ENCODE measurements at regions not wholly inside any gene's neighbourhood (a gene's known extent, or its start where the extent isn't known, plus 50 kb on each side); places are given as distances from the start of the nearest gene placed in this dataset.

DNA sequence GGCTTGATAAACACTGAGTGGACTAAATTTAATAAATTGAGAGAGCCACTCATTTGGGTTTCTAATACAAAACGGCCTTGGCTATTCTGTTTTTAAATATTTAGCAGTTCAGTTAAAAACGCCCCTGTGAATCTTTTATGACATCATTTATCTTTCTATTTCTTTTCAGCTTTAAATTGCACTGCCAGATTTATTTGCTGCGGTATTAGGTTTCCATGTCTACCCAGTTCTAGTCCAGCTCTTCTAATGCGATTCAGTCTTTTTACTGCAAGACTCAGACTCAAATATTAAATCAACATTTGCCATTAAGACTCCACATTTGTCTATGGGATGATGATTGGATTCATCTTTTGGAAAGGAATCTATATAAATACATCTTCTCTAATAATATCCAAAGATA lies 2174.3 kb upstream of the PIK3C3 start:
- TF ChIP-seq, protein P1, sequence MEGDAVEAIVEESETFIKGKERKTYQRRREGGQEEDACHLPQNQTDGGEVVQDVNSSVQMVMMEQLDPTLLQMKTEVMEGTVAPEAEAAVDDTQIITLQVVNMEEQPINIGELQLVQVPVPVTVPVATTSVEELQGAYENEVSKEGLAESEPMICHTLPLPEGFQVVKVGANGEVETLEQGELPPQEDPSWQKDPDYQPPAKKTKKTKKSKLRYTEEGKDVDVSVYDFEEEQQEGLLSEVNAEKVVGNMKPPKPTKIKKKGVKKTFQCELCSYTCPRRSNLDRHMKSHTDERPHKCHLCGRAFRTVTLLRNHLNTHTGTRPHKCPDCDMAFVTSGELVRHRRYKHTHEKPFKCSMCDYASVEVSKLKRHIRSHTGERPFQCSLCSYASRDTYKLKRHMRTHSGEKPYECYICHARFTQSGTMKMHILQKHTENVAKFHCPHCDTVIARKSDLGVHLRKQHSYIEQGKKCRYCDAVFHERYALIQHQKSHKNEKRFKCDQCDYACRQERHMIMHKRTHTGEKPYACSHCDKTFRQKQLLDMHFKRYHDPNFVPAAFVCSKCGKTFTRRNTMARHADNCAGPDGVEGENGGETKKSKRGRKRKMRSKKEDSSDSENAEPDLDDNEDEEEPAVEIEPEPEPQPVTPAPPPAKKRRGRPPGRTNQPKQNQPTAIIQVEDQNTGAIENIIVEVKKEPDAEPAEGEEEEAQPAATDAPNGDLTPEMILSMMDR (conservative IDR thresholded peaks at IDR 0.05; ENCODE audit: low read length) = no peak
- no peak for TF ChIP-seq EZH2phosphoT487 (IDR thresholded peaks at IDR 0.05; ENCODE audit: borderline replicate concordance, low read depth, low read length)
